K562 (cell line): ENCODE measurements at regions not wholly inside any gene's neighbourhood (a gene's known extent, or its start where the extent isn't known, plus 50 kb on each side); places are given as distances from the start of the nearest gene placed in this dataset.

ENCODE experiments used
- ATAC-seq: fragments of 200-7000 bp; cut with Tn5 transposase; 3 replicates; pipeline ENCODE4 v1.9.1; 2020; ENCODE audit warnings: moderate library complexity
- BruUV-seq: library from RNA; stranded (reverse); fragments of 400-500 nt; replicated peaks from 2 replicates; lab custom pipeline; 2021; lab: Mats Ljungman, UMichigan
- CTCF ChIA-PET: fragments of 300-600 bp; formaldehyde crosslinking; extraction: SDS; loops from one replicate; lab custom pipeline; 2021; ENCODE audit warnings: low intra/inter-chr PET ratio; lab: Yijun Ruan, JAX
- POLR2A ChIA-PET: fragments of 300-600, 350-650 bp; sonication (Branson Sonifier 250); formaldehyde crosslinking; extraction: SDS; loops from one replicate; lab custom pipeline; 2021; ENCODE audit warnings: antibody characterized with exemption, inconsistent platforms; lab: Yijun Ruan, JAX
- DNase-seq, 4 experiments: peaks; one replicate each; pipeline versions ENCODE4 v3.0.0 to v3.0.0-alpha.2; 2011 to 2018; ENCODE audit warnings: low spot score in 3 of 4, mixed read lengths in 3 of 4; ENCODE audit errors: extremely low read depth in 1 of 4
- FAIRE-seq: peaks from 2 replicates; lab custom pipeline; 2011; peaks lifted over from hg19 to GRCh38; lab: Jason Lieb, UNC
- H2AFZ ChIP-seq: 2 replicates; pipeline ENCODE4 v1.6.0; 2011; ENCODE audit warnings: low read depth, low read length, control low read depth, inconsistent platforms
- H3K27ac ChIP-seq: fragments of 200-600 bp; 3 replicates; pipeline ENCODE4 v1.8.0; 2011; ENCODE audit warnings: low read depth, mild to moderate bottlenecking, control low read depth, inconsistent platforms, low read length, moderate library complexity, mixed read lengths; ENCODE audit errors: extremely low read depth
- H3K27me3 ChIP-seq, 2 experiments: fragments of 300-600 bp in 1 of 2; 2 replicates in 1 of 2; 3 replicates in 1 of 2; pipeline versions ENCODE4 v1.6.0 to v1.8.0; 2011; ENCODE audit warnings: inconsistent platforms in 2 of 2, low read length in 2 of 2, mild to moderate bottlenecking in 1 of 2, mixed read lengths in 1 of 2, moderate library complexity in 1 of 2; ENCODE audit not compliant: control insufficient read depth in 2 of 2, insufficient read depth in 2 of 2
- H3K36me3 ChIP-seq: fragments of 300-600 bp; 3 replicates; pipeline ENCODE4 v1.8.0; 2011; ENCODE audit warnings: mild to moderate bottlenecking, low read length, inconsistent platforms; ENCODE audit not compliant: control insufficient read depth, insufficient read depth
- H3K4me1 ChIP-seq, 2 experiments: fragments of 200-600 bp in 1 of 2; replicated peaks in 1 of 2; 2 replicates in 1 of 2; 3 replicates in 1 of 2; pipeline versions ENCODE4 v1.5.1 to v1.8.0; 2011; ENCODE audit warnings: inconsistent platforms in 2 of 2, low read length in 2 of 2, mild to moderate bottlenecking in 1 of 2, mixed read lengths in 1 of 2, moderate library complexity in 1 of 2; ENCODE audit not compliant: control insufficient read depth in 2 of 2, insufficient read depth in 2 of 2
- H3K4me2 ChIP-seq: 2 replicates; pipeline ENCODE4 v1.6.1; 2011; ENCODE audit warnings: low read length, control low read depth, inconsistent platforms, mixed read lengths; ENCODE audit not compliant: insufficient read depth
- H3K4me3 ChIP-seq: fragments of 200-600 bp; sonication (generic), shearing (Covaris generic); 2 replicates; pipeline ENCODE4 v1.5.1; 2016; ENCODE audit warnings: control low read depth, inconsistent platforms
- H3K79me2 ChIP-seq: fragments of 200-600 bp; 3 replicates; pipeline ENCODE4 v1.8.0; 2011; ENCODE audit warnings: low read length, inconsistent platforms; ENCODE audit not compliant: control insufficient read depth, insufficient read depth
- H3K9ac ChIP-seq, 2 experiments: 2 replicates each; pipeline versions ENCODE4 v1.6.0 to v1.6.1; 2011; ENCODE audit warnings: low read depth in 2 of 2, low read length in 2 of 2, control low read depth in 1 of 2, inconsistent platforms in 1 of 2, mild to moderate bottlenecking in 1 of 2, mixed read lengths in 1 of 2; ENCODE audit not compliant: insufficient read depth in 1 of 2
- H3K9me1 ChIP-seq: one replicate; pipeline ENCODE4 v1.6.0; 2011; ENCODE audit warnings: inconsistent platforms, mild to moderate bottlenecking, low read length, moderate library complexity; ENCODE audit not compliant: control insufficient read depth, insufficient read depth
- H3K9me3 ChIP-seq: replicated peaks from 2 replicates; pipeline ENCODE4 v1.5.1; 2011; ENCODE audit warnings: low read depth, low read length, inconsistent platforms; ENCODE audit not compliant: control insufficient read depth, insufficient read depth
- H4K20me1 ChIP-seq: replicated peaks from 2 replicates; pipeline ENCODE4 v1.6.1; 2011; ENCODE audit warnings: low read length, inconsistent platforms, mixed read lengths; ENCODE audit not compliant: control insufficient read depth, insufficient read depth
- CBX3 ChIP-seq, 2 experiments: IDR thresholded peaks; 1 replicate in 1 of 2; 2 replicates in 1 of 2; pipeline ENCODE4 v1.6.1; 2012; ENCODE audit warnings: inconsistent platforms in 2 of 2, low read length in 2 of 2, borderline replicate concordance in 1 of 2, control low read depth in 1 of 2
- PHF20 ChIP-seq: fragments of 450-650 bp; IDR thresholded peaks from 2 replicates; pipeline ENCODE4 v1.6.1; 2018; ENCODE audit not compliant: partially characterized antibody
- RBM25 ChIP-seq: fragments of 200-400 bp; formaldehyde crosslinking; IDR thresholded peaks from 2 replicates; pipeline ENCODE4 v1.6.1; 2018; ENCODE audit warnings: low read length, low read depth, moderate library complexity; ENCODE audit not compliant: severe bottlenecking
- RFX7 ChIP-seq: fragments of 250-450 bp; sonication (Bioruptor Pico); IDR thresholded peaks from 2 replicates; pipeline ENCODE4 v1.5.1; 2021; ENCODE audit warnings: mild to moderate bottlenecking
- SOX6 ChIP-seq: fragments of 450-650 bp; IDR thresholded peaks from 2 replicates; pipeline ENCODE4 v1.6.1; 2014; ENCODE audit warnings: mild to moderate bottlenecking
- TSHZ1 ChIP-seq: fragments of 250-450 bp; sonication (Bioruptor Pico); IDR thresholded peaks from 2 replicates; pipeline ENCODE4 v1.4.0; 2020; ENCODE audit warnings: mild to moderate bottlenecking, moderate library complexity
- ZNF318 ChIP-seq, 2 experiments: fragments of 450-650 bp; IDR thresholded peaks; 2 replicates each; pipeline ENCODE4 v1.6.1; 2016; ENCODE audit warnings: mild to moderate bottlenecking in 2 of 2, borderline replicate concordance in 1 of 2, low read depth in 1 of 2, moderate library complexity in 1 of 2
- WGBS: fragments of 100-300 bp; shearing (Covaris generic); methylation state at CpG from one replicate; pipeline ENCODE4 v1.1.6; 2016; ENCODE audit warnings: low coverage, mixed read lengths; ENCODE audit not compliant: insufficient coverage; ENCODE audit errors: missing lambda C conversion rate; 5-methylcytosine and 5-hydroxymethylcytosine counted together
- in situ Hi-C: fragments of 300-500 bp; cut with MboI; formaldehyde crosslinking; loops from 4 replicates; pipeline ENCODE4 v1.15.0; 2018; ENCODE audit warnings: inconsistent platforms, mixed read lengths
- intact Hi-C: fragments of 100-400 bp; cut with micrococcal nuclease; formaldehyde crosslinking; loops from 2 replicates; pipeline ENCODE4 v1.14.2; 2022

- TF ChIP-seq TSHZ1 (CRISPR knock-in tag) (no peak), PHF20 (no peak)
Observed at GRCh38 chr3:14274612-14274936, 96.0 kb downstream of the LSM3 start (continued).

- H3K9me1 ChIP-seq, result no peaks in the 10 kb centered on the region
- peaks cover 30 to 39% of the 10 kb centered on the region in 2 experiments for H3K4me1 ChIP-seq
- in situ Hi-C loops, result no loop called here
- no peaks in the 10 kb centered on the region for H3K9me3 ChIP-seq
- H3K27ac ChIP-seq, result no peak overlapping the region
- H2AFZ ChIP-seq, result peak overlapping the region; percentile 66
- no peaks in the 10 kb centered on the region for H3K79me2 ChIP-seq
- CTCF ChIA-PET, result interaction anchor here (0.6 to 1.1 kb wide), 2 partner anchors 13 to 399 kb away, joined by 4 read pairs; no protein-coding TSS in a partner anchor
- no peak for FAIRE-seq
- no peak overlapping the region for H3K4me2 ChIP-seq
- no peak overlapping the region for H3K4me3 ChIP-seq
- POLR2A ChIA-PET, result interaction anchor here (0.6 to 1.1 kb wide), 6 partner anchors 8 to 994 kb away, joined by 3 to 6 read pairs (median 3); no protein-coding TSS in a partner anchor
- intact Hi-C loops, result loop anchor here (5.0 kb wide), 1 partner anchor 97 kb away; no protein-coding TSS in a partner anchor
- peak; percentile 64 to 78 (median 73) for DNase-seq
- no peaks in the 10 kb centered on the region for H4K20me1 ChIP-seq
- BruUV-seq, result no TSS peak
- WGBS, result 74% methylated on average over 8 of the region's 8 CpGs
- H3K27me3 ChIP-seq, result no peaks in the 10 kb centered on the region
- no peaks in the 10 kb centered on the region for H3K36me3 ChIP-seq
- peak; percentile 65 for ATAC-seq
- peak overlapping the region in 1 of 2 experiments; percentile 54; a peak in 1 of 4 replicates for H3K9ac ChIP-seq
- TF ChIP-seq ZNF318 (IDR thresholded peaks at IDR 0.05; ENCODE audit: borderline replicate concordance in 1 of 2, low read depth in 1 of 2) (no peak), RFX7 (CRISPR knock-in tag) (no peak), CBX3 (IDR thresholded peaks at IDR 0.05; ENCODE audit: borderline replicate concordance in 1 of 2, low read length in 2 of 2) (peak in 1 of 2 experiments; percentile 78; a peak in 1 of 3 replicates), SOX6 (no peak), RBM25 (peak; percentile 99)
Observed at GRCh38 chr3:14274999-14275961, 96.7 kb downstream of the LSM3 start.
